Right lobe of liver (tissue), 6 donors: ENCODE measurements at regions not wholly inside any gene's neighbourhood (a gene's known extent, or its start where the extent isn't known, plus 50 kb on each side); places are given as distances from the start of the nearest gene placed in this dataset.
"Not testable (repeated sequence)": the region's sequence is repeated elsewhere in the genome, so short reads cannot be mapped to it uniquely, and the experiment has no call there.

Experiments used
- ATAC-seq, 4 donors: fragments of 200-7000 bp; cut with Tn5 transposase; one replicate each; pipeline ENCODE4 v1.9.1; 2020; ENCODE audit warnings: mild to moderate bottlenecking in 4 of 4, moderate library complexity in 4 of 4
- DNase-seq, 3 donors: peaks; one replicate each; pipeline ENCODE4 v3.0.0-alpha.2; 2020
- H3K27ac ChIP-seq, 3 donors: fragments of 200-600 bp; one replicate each; pipeline ENCODE4 v1.8.0; 2022
- H3K27me3 ChIP-seq, 2 donors: fragments of 200-600 bp; one replicate each; pipeline ENCODE4 v1.8.0; 2022
- H3K36me3 ChIP-seq, 4 donors: fragments of 200-600 bp; sonication (generic) in 1 of 4; one replicate each; pipeline versions ENCODE4 v1.5.1 to v1.8.0; 2017 to 2022; ENCODE audit warnings: control low read depth in 1 of 4
- H3K4me1 ChIP-seq, 4 donors: fragments of 200-600 bp; sonication (generic) in 1 of 4; one replicate each; pipeline versions ENCODE4 v1.5.1 to v1.8.0; 2017 to 2022; ENCODE audit warnings: control low read depth in 1 of 4
- H3K4me3 ChIP-seq, 3 donors: fragments of 200-600 bp; one replicate each; pipeline ENCODE4 v1.8.0; 2022
- H3K9me3 ChIP-seq, 4 donors: fragments of 200-600 bp; sonication (generic) in 1 of 4; one replicate each; pipeline versions ENCODE4 v1.5.1 to v1.8.0; 2017 to 2022; ENCODE audit warnings: control low read depth in 1 of 4
- CTCF ChIP-seq, 4 donors: fragments of 200-600 bp in 3 of 4; fragments of 450-650 bp in 1 of 4; IDR thresholded peaks; one replicate each; pipeline versions ENCODE4 v1.5.1 to v1.8.0; 2016 to 2022; ENCODE audit warnings: antibody characterized with exemption in 4 of 4, mild to moderate bottlenecking in 2 of 4
- POLR2A ChIP-seq: fragments of 450-650 bp; IDR thresholded peaks from one replicate; pipeline ENCODE4 v1.6.1; 2017; ENCODE audit warnings: antibody characterized with exemption, mild to moderate bottlenecking
- WGBS: methylation state at CpG from one replicate; pipeline ENCODE4 v1.1.6; 2018; ENCODE audit warnings: low coverage, low lambda C conversion rate; ENCODE audit not compliant: insufficient coverage; ENCODE audit errors: missing lambda C conversion rate; 5-methylcytosine and 5-hydroxymethylcytosine counted together
- intact Hi-C, 2 donors: fragments of 100-400 bp; cut with DNase I; formaldehyde crosslinking; loops; one replicate each; pipeline versions ENCODE4 v1.11.2 to v1.14.1; 2022
- donor health status: DM: no; HTN: yes; CAD: no.
- donor health status: DM: no; HTN: no; CAD: no.
- donor health status: DM: no; HTN: no; CAD: no.
- donor health status: DM: no; HTN: yes; CAD: no.
- donor health status: DM: no; HTN: yes; CAD: no.

- Histone ChIP-seq H3K27ac (no peak overlapping the region), H3K4me1 (no peaks in the 10 kb centered on the region), H3K4me3 (no peak overlapping the region), H3K27me3 (no peaks in the 10 kb centered on the region), H3K9me3 (no peaks in the 10 kb centered on the region), H3K36me3 (no peaks in the 10 kb centered on the region)
- ATAC-seq (no peak), DNase-seq (no peak)
- no peak for TF ChIP-seq POLR2A
- no peak for TF ChIP-seq CTCF (IDR thresholded peaks at IDR 0.05)
- WGBS = 41% methylated on average over 2 of the region's 2 CpGs
- intact Hi-C loops = no loop called here
Measured at GRCh38 chr11:28798286-28798685, 690.1 kb downstream of the METTL15 start.

GRCh38 chr11:28797536-28797935, 689.3 kb downstream of the METTL15 start:
- Histone ChIP-seq H3K9me3 (no peaks in the 10 kb centered on the region), H3K27ac (no peak overlapping the region), H3K4me1 (no peaks in the 10 kb centered on the region), H3K36me3 (no peaks in the 10 kb centered on the region), H3K27me3 (no peaks in the 10 kb centered on the region), H3K4me3 (no peak overlapping the region)
- 19% methylated on average over 3 of the region's 3 CpGs for WGBS
- DNase-seq (no peak), ATAC-seq (no peak)
- intact Hi-C loops = no loop called here
- TF ChIP-seq POLR2A (no peak), CTCF (IDR thresholded peaks at IDR 0.05) (no peak)

GRCh38 chr11:28794405-28794804, 686.2 kb downstream of the METTL15 start:
- no peak for ATAC-seq
- Histone ChIP-seq H3K4me1 (no peaks in the 10 kb centered on the region), H3K27ac (no peak overlapping the region), H3K9me3 (no peaks in the 10 kb centered on the region), H3K36me3 (no peaks in the 10 kb centered on the region), H3K4me3 (no peak overlapping the region), H3K27me3 (no peaks in the 10 kb centered on the region)
- intact Hi-C loops = no loop called here
- DNase-seq = no peak
- TF ChIP-seq POLR2A (no peak), CTCF (IDR thresholded peaks at IDR 0.05) (no peak)

- 75% methylated on average over 2 of the region's 8 CpGs for whole genome bisulfite sequencing
- ATAC-seq (no peak), DNase-seq (no peak)
- H3K36me3 ChIP-seq = no peaks in the 10 kb centered on the region
- no peaks in the 10 kb centered on the region for H3K4me1 ChIP-seq
- no peak for TF ChIP-seq POLR2A
- TF ChIP-seq CTCF (IDR thresholded peaks at IDR 0.05) = no peak
- H3K27ac ChIP-seq = no peak overlapping the region
- no peaks in the 10 kb centered on the region for H3K9me3 ChIP-seq
- no peaks in the 10 kb centered on the region for H3K27me3 ChIP-seq
- intact Hi-C loops = no loop called here
- H3K4me3 ChIP-seq = no peak overlapping the region
Measured at GRCh38 chr11:28793282-28793738, 685.1 kb downstream of the METTL15 start.

- H3K36me3 ChIP-seq = no peaks in the 10 kb centered on the region
- no peak for DNase-seq
- TF ChIP-seq CTCF (IDR thresholded peaks at IDR 0.05) = no peak
- no peak for TF ChIP-seq POLR2A
- H3K9me3 ChIP-seq = no peaks in the 10 kb centered on the region
- no peak overlapping the region for H3K4me3 ChIP-seq
- no peaks in the 10 kb centered on the region for H3K4me1 ChIP-seq
- intact Hi-C loops = no loop called here
- ATAC-seq = no peak
- no CpG with 5 or more reads among the region's 2 CpGs for WGBS
- no peak overlapping the region for H3K27ac ChIP-seq
- no peaks in the 10 kb centered on the region for H3K27me3 ChIP-seq
Measured at GRCh38 chr11:28792856-28793255, 684.7 kb downstream of the METTL15 start.

GRCh38 chr11:28787897-28788296, 679.7 kb downstream of the METTL15 start:
- H3K4me3 ChIP-seq, H3K27ac ChIP-seq, H3K36me3 ChIP-seq, intact Hi-C loops, DNase-seq, H3K4me1 ChIP-seq, H3K27me3 ChIP-seq, ATAC-seq, H3K9me3 ChIP-seq: not testable (repeated sequence)
- 23% methylated on average over 1 of the region's 2 CpGs for WGBS
